ENCODE measurements at regions not wholly inside any gene's neighbourhood (a gene's known extent, or its start where the extent isn't known, plus 50 kb on each side); places are given as distances from the start of the nearest gene placed in this dataset.

GRCh38 chr4:189060104-189060503 lies 880.6 kb upstream of the FRG1 start:
- no peak overlapping the region for H3K4me3 ChIP-seq (replicated peaks in 1 of 4; ENCODE audit: control extremely low read depth in 1 of 4, insufficient read depth in 1 of 4, low read depth in 3 of 4, low read length in 4 of 4)
- H3K36me3 ChIP-seq (ENCODE audit: control insufficient read depth, insufficient read depth, low read length): no peaks in the 10 kb centered on the region
- no peak overlapping the region for H3K4me2 ChIP-seq (ENCODE audit: extremely low read depth, insufficient read depth, low read length)
- H3K9ac ChIP-seq (ENCODE audit: insufficient read depth, low read length): no peak overlapping the region
- no peak for DNase-seq (ENCODE audit: low read depth in 2 of 2)
- H3K27me3 ChIP-seq (ENCODE audit: control insufficient read depth, insufficient read depth, low read length): no peaks in the 10 kb centered on the region
- no peaks in the 10 kb centered on the region for H3K9me3 ChIP-seq (ENCODE audit: control insufficient read depth, insufficient read depth, low read depth, low read length)
- H3K27ac ChIP-seq (ENCODE audit: insufficient read depth, low read length): no peak overlapping the region
- no peaks in the 10 kb centered on the region for H3K79me2 ChIP-seq (ENCODE audit: control insufficient read depth, insufficient read depth, low read length)
- TF ChIP-seq EZH2 (IDR thresholded peaks at IDR 0.05; ENCODE audit: low read length, missing control alignments) (no peak), CTCF (conservative IDR thresholded peaks at IDR 0.05 in 1 of 2, IDR thresholded peaks at IDR 0.05 in 1 of 2; ENCODE audit: low read depth in 1 of 2, low read length in 2 of 2) (no peak)
- H4K20me1 ChIP-seq (ENCODE audit: control insufficient read depth, extremely low read depth, insufficient read depth, low read length): no peaks in the 10 kb centered on the region
- H3K4me1 ChIP-seq (ENCODE audit: control insufficient read depth, extremely low read depth, insufficient read depth, low read length): no peaks in the 10 kb centered on the region
- H2AFZ ChIP-seq (ENCODE audit: low read length): no peak overlapping the region

GRCh38 chr4:189062047-189062820 lies 878.4 kb upstream of the FRG1 start:
- Histone ChIP-seq H3K9ac (ENCODE audit: insufficient read depth, low read length) (no peak overlapping the region), H3K4me1 (ENCODE audit: control insufficient read depth, extremely low read depth, insufficient read depth, low read length) (no peaks in the 10 kb centered on the region), H3K36me3 (ENCODE audit: control insufficient read depth, insufficient read depth, low read length) (no peaks in the 10 kb centered on the region), H3K79me2 (ENCODE audit: control insufficient read depth, insufficient read depth, low read length) (no peaks in the 10 kb centered on the region), H3K27ac (ENCODE audit: insufficient read depth, low read length) (no peak overlapping the region), H4K20me1 (ENCODE audit: control insufficient read depth, extremely low read depth, insufficient read depth, low read length) (no peaks in the 10 kb centered on the region), H3K27me3 (ENCODE audit: control insufficient read depth, insufficient read depth, low read length) (no peaks in the 10 kb centered on the region), H3K9me3 (ENCODE audit: control insufficient read depth, insufficient read depth, low read depth, low read length) (no peaks in the 10 kb centered on the region), H3K4me2 (ENCODE audit: extremely low read depth, insufficient read depth, low read length) (no peak overlapping the region), H2AFZ (ENCODE audit: low read length) (no peak overlapping the region), H3K4me3 (replicated peaks in 1 of 4; ENCODE audit: control extremely low read depth in 1 of 4, insufficient read depth in 1 of 4, low read depth in 3 of 4, low read length in 4 of 4) (no peak overlapping the region)
- no peak for DNase-seq (ENCODE audit: low read depth in 2 of 2)
- TF ChIP-seq EZH2 (IDR thresholded peaks at IDR 0.05; ENCODE audit: low read length, missing control alignments) (no peak), CTCF (conservative IDR thresholded peaks at IDR 0.05 in 1 of 2, IDR thresholded peaks at IDR 0.05 in 1 of 2; ENCODE audit: low read depth in 1 of 2, low read length in 2 of 2) (no peak)

GRCh38 chr4:189069772-189070171 lies 870.9 kb upstream of the FRG1 start:
- H3K27me3 ChIP-seq (ENCODE audit: control insufficient read depth, insufficient read depth, low read length): no peaks in the 10 kb centered on the region
- no peaks in the 10 kb centered on the region for H3K79me2 ChIP-seq (ENCODE audit: control insufficient read depth, insufficient read depth, low read length)
- H3K4me3 ChIP-seq (replicated peaks in 1 of 4; ENCODE audit: control extremely low read depth in 1 of 4, insufficient read depth in 1 of 4, low read depth in 3 of 4, low read length in 4 of 4): no peak overlapping the region
- H3K27ac ChIP-seq (ENCODE audit: insufficient read depth, low read length): no peak overlapping the region
- no peak overlapping the region for H3K4me2 ChIP-seq (ENCODE audit: extremely low read depth, insufficient read depth, low read length)
- H2AFZ ChIP-seq (ENCODE audit: low read length): no peak overlapping the region
- H3K9ac ChIP-seq (ENCODE audit: insufficient read depth, low read length): no peak overlapping the region
- H3K36me3 ChIP-seq (ENCODE audit: control insufficient read depth, insufficient read depth, low read length): no peaks in the 10 kb centered on the region
- TF ChIP-seq EZH2 (IDR thresholded peaks at IDR 0.05; ENCODE audit: low read length, missing control alignments): no peak
- TF ChIP-seq CTCF (conservative IDR thresholded peaks at IDR 0.05 in 1 of 2, IDR thresholded peaks at IDR 0.05 in 1 of 2; ENCODE audit: low read depth in 1 of 2, low read length in 2 of 2): no peak
- no peaks in the 10 kb centered on the region for H4K20me1 ChIP-seq (ENCODE audit: control insufficient read depth, extremely low read depth, insufficient read depth, low read length)
- DNase-seq (ENCODE audit: low read depth in 2 of 2): no peak
- H3K9me3 ChIP-seq (ENCODE audit: control insufficient read depth, insufficient read depth, low read depth, low read length): no peaks in the 10 kb centered on the region
- no peaks in the 10 kb centered on the region for H3K4me1 ChIP-seq (ENCODE audit: control insufficient read depth, extremely low read depth, insufficient read depth, low read length)

Measured in fibroblast of lung (primary cell).